ENCODE measurements at regions not wholly inside any gene's neighbourhood (a gene's known extent, or its start where the extent isn't known, plus 50 kb on each side); places are given as distances from the start of the nearest gene placed in this dataset.
"Not testable (repeated sequence)": the region's sequence is repeated elsewhere in the genome, so short reads cannot be mapped to it uniquely, and the experiment has no call there.

DNA sequence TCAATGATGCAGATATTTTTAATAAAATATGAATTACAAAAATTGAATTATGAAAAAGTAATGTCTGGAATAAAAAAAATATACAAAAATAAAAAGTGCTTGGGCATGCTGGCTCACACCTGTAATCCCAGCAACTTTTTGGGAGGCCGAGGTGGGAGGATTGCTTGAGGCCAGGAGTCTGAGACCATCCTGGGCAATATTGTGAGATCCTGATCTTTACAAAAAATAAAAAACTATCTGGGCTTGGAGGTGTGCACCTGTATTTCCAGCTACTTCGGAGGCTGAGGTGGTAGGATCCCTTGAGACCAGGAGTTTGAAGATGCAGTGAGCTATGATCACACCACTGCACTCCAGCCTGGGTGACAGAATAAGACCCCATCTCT is 141.8 kb downstream of the NPIPB5 start:
- no peak for DNase-seq (ENCODE audit: low read depth in 1 of 2, low spot score in 1 of 2)
- Histone ChIP-seq H3K4me1 (ENCODE audit: low read depth) (no peaks in the 10 kb centered on the region), H3K9me3 (ENCODE audit: low read depth) (no peaks in the 10 kb centered on the region), H3K4me3 (no peak overlapping the region), H3K27ac (no peak overlapping the region), H3K36me3 (no peaks in the 10 kb centered on the region), H3K27me3 (no peaks in the 10 kb centered on the region)
- TF ChIP-seq, protein P1, sequence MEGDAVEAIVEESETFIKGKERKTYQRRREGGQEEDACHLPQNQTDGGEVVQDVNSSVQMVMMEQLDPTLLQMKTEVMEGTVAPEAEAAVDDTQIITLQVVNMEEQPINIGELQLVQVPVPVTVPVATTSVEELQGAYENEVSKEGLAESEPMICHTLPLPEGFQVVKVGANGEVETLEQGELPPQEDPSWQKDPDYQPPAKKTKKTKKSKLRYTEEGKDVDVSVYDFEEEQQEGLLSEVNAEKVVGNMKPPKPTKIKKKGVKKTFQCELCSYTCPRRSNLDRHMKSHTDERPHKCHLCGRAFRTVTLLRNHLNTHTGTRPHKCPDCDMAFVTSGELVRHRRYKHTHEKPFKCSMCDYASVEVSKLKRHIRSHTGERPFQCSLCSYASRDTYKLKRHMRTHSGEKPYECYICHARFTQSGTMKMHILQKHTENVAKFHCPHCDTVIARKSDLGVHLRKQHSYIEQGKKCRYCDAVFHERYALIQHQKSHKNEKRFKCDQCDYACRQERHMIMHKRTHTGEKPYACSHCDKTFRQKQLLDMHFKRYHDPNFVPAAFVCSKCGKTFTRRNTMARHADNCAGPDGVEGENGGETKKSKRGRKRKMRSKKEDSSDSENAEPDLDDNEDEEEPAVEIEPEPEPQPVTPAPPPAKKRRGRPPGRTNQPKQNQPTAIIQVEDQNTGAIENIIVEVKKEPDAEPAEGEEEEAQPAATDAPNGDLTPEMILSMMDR (IDR thresholded peaks at IDR 0.05; ENCODE audit: low read depth, low read length) = no peak

DNA sequence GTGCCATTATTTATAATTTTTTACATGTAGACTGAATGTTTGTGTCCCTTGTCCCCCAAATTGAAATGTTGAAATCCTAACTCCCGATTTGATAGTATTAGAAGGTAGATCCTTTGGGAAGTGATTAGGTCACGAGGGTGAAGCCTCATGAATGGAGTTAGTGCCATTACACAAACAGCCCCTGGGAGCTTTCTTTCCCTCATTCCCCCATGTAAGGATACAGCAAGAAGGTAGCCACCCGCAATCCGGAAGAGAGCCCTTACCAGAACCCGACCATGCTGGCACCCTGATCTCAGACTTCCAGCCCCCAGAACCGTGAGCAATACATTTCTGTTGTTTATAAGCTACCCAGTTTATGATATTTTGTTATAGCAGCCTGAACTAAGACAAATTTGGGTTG is 143.2 kb downstream of the NPIPB5 start:
- no peaks in the 10 kb centered on the region for H3K27me3 ChIP-seq
- TF ChIP-seq, protein P1 (IDR thresholded peaks at IDR 0.05; ENCODE audit: low read depth, low read length) = no peak
- DNase-seq (ENCODE audit: low read depth in 1 of 2, low spot score in 1 of 2) = no peak
- H3K4me3 ChIP-seq = no peak overlapping the region
- no peak overlapping the region for H3K27ac ChIP-seq
- no peaks in the 10 kb centered on the region for H3K4me1 ChIP-seq (ENCODE audit: low read depth)
- no peaks in the 10 kb centered on the region for H3K9me3 ChIP-seq (ENCODE audit: low read depth)
- no peaks in the 10 kb centered on the region for H3K36me3 ChIP-seq

GRCh38 chr16:22656573-22656972 is 145.9 kb downstream of the NPIPB5 start:
- H3K4me3 ChIP-seq; H3K4me1 ChIP-seq (ENCODE audit: low read depth); H3K27me3 ChIP-seq; H3K9me3 ChIP-seq (ENCODE audit: low read depth); H3K27ac ChIP-seq; DNase-seq (ENCODE audit: low read depth in 1 of 2, low spot score in 1 of 2); H3K36me3 ChIP-seq: not testable (repeated sequence)

DNA sequence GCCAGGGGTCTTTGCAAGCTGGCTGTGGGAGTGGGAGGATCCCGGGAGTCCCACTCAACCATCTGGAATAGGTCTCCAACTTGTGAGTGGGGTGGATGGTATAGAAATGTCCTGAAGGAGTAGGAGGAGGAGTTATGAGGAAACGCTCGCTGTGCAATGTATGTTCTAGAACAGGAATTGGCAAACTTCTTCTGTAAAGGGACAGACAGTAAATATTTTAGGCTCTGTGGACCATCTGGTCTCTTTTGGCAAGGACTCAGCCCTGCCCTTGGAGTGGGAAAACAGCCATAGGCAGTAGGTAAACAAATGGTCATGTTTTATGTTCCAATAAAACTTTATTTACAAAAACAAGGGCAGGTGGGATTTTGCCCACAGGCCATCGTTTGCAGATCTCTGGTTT is 149.2 kb downstream of the NPIPB5 start:
- DNase-seq (ENCODE audit: low read depth in 1 of 2, low spot score in 1 of 2) = no peak
- Histone ChIP-seq H3K4me1 (ENCODE audit: low read depth) (no peaks in the 10 kb centered on the region), H3K9me3 (ENCODE audit: low read depth) (no peaks in the 10 kb centered on the region), H3K27ac (no peak overlapping the region), H3K36me3 (no peaks in the 10 kb centered on the region), H3K27me3 (no peaks in the 10 kb centered on the region), H3K4me3 (no peak overlapping the region)
- TF ChIP-seq, protein P1 (IDR thresholded peaks at IDR 0.05; ENCODE audit: low read depth, low read length) = no peak

DNA sequence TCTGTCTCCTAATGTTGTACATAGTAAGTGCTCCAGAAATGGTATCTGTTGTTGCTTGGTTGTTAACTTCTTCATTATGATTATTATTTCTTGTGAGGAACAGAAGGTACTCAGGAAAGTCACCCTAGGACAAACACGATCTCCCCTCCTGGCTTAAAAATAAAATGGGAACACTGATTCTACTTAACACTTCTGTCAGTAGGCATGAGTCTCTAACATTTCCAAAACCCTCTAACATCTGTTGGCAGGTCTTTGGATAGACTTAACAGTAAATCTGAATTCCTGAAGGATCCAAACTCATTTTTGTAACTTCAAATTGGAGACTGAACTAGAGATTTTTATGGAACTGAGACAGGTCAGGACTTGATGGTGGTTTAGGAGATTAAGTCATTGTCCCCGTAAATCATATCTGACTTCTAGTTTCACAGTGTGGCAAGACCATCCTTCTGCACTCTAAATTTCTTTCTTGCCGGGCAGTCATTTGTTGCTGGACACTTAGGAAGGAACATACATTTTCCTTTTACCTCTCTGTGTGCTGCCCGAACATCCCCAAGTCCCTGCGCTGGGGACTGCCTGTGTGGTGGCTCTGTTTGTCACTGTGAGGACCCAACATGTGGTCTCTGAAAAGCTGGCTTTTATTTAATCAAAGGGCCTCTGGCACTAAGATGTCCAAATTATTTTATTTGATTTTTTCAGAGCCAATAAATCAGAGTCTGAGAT is 149.9 kb downstream of the NPIPB5 start:
- DNase-seq (ENCODE audit: low read depth in 1 of 2, low spot score in 1 of 2) = no peak
- no peaks in the 10 kb centered on the region for H3K36me3 ChIP-seq
- no peaks in the 10 kb centered on the region for H3K4me1 ChIP-seq (ENCODE audit: low read depth)
- H3K4me3 ChIP-seq = no peak overlapping the region
- no peak overlapping the region for H3K27ac ChIP-seq
- H3K27me3 ChIP-seq = no peaks in the 10 kb centered on the region
- H3K9me3 ChIP-seq (ENCODE audit: low read depth) = no peaks in the 10 kb centered on the region
- TF ChIP-seq, protein P1 (IDR thresholded peaks at IDR 0.05; ENCODE audit: low read depth, low read length) = no peak

- H3K9me3 ChIP-seq (ENCODE audit: low read depth) = no peaks in the 10 kb centered on the region
- TF ChIP-seq, protein P1 (IDR thresholded peaks at IDR 0.05; ENCODE audit: low read depth, low read length) = no peak
- H3K36me3 ChIP-seq = no peaks in the 10 kb centered on the region
- no peak overlapping the region for H3K4me3 ChIP-seq
- no peak overlapping the region for H3K27ac ChIP-seq
- no peaks in the 10 kb centered on the region for H3K27me3 ChIP-seq
- DNase-seq (ENCODE audit: low read depth in 1 of 2, low spot score in 1 of 2) = no peak
- no peaks in the 10 kb centered on the region for H3K4me1 ChIP-seq (ENCODE audit: low read depth)
These were observed 150.5 kb downstream of the NPIPB5 start for GRCh38 chr16:22661161-22661647.

DNA sequence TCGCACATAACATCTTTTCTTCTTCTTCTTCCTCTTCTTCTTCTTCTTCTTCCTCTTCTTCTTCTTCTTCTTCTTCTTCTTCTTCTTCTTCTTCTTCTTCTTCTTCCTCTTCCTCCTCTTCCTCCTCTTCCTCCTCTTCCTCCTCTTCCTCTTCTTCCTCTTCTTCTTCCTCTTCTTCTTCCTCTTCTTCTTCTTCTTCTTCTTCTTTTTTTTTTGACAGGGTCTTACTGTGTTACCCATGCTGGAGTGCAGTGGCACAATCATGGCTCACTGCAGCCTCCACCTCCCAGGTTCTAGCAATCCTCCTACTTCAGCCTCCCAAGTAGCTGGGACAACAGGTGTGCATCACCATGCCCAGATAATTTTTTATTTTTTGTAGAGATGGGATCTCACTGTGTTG is 151.0 kb upstream of the HS3ST2 start:
- not testable (repeated sequence) for H3K27ac ChIP-seq; H3K4me3 ChIP-seq; DNase-seq (ENCODE audit: low read depth in 1 of 2, low spot score in 1 of 2); H3K27me3 ChIP-seq; H3K9me3 ChIP-seq (ENCODE audit: low read depth); H3K4me1 ChIP-seq (ENCODE audit: low read depth); H3K36me3 ChIP-seq

Measured in cardiac muscle cell (in vitro differentiated cells and primary cell).